ENCODE measurements at regions not wholly inside any gene's neighbourhood (a gene's known extent, or its start where the extent isn't known, plus 50 kb on each side); places are given as distances from the start of the nearest gene placed in this dataset.

GRCh38 chr7:118039963-118040489 is 143.9 kb upstream of the LSM8 start:
- SMC1A ChIA-PET (ENCODE audit: uncharacterized antibody, unreplicated experiment), result interaction anchor here (0.9 kb wide), 1 partner anchor 150 kb away, joined by 3 read pairs; no protein-coding TSS in a partner anchor
- Histone ChIP-seq H3K36me3 (ENCODE audit: control insufficient read depth in 2 of 2, insufficient read depth in 2 of 2, low read length in 1 of 2) (no peaks in the 10 kb centered on the region), H3K27me3 (replicated peaks in 1 of 2; ENCODE audit: control insufficient read depth in 2 of 2, insufficient read depth in 2 of 2, low read length in 1 of 2) (no peaks in the 10 kb centered on the region), H3K4me2 (ENCODE audit: control insufficient read depth, insufficient read depth) (no peak overlapping the region), H3K9ac (ENCODE audit: control insufficient read depth, insufficient read depth, low read length) (no peak overlapping the region), H3K27ac (ENCODE audit: control insufficient read depth, insufficient read depth) (no peak overlapping the region), H3K79me2 (ENCODE audit: control insufficient read depth, insufficient read depth, low read length) (no peaks in the 10 kb centered on the region), H4K20me1 (ENCODE audit: control insufficient read depth, insufficient read depth) (no peaks in the 10 kb centered on the region), H3K9me3 (replicated peaks; ENCODE audit: control insufficient read depth, insufficient read depth, low read length) (no peaks in the 10 kb centered on the region), H3K4me1 (ENCODE audit: control insufficient read depth, insufficient read depth, low read length) (peaks cover 6% of the 10 kb centered on the region; the same call in 1 of the 2 replicates), H3K4me3 (no peak overlapping the region), H2AFZ (ENCODE audit: control insufficient read depth, low read depth, low read length) (no peak overlapping the region)
- ATAC-seq, result peak; percentile 33
- BruUV-seq (replicated peaks), result no TSS peak
- CTCF ChIA-PET, result interaction anchor here (0.7 to 1.3 kb wide), 2 partner anchors 11 to 81 kb away, joined by 3 read pairs; no protein-coding TSS in a partner anchor
- no peak for DNase-seq (ENCODE audit: low read depth, low spot score)
- intact Hi-C loops (cut with micrococcal nuclease; ENCODE audit: unreplicated experiment) (loop anchor here (5.0 kb wide), 1 partner anchor 142 kb away; the partner anchor contains the start of gene LSM8), in situ Hi-C loops (cut with MboI) (no loop called here)
- TF ChIP-seq RCOR1 (conservative IDR thresholded peaks at IDR 0.05; ENCODE audit: low read depth, low read length), result no peak
- TF ChIP-seq REST (IDR thresholded peaks at IDR 0.05; ENCODE audit: low read depth, low read length), result peak; percentile 66; the same call in 1 of the 2 replicates
- no peak for FAIRE-seq
- RAD21 ChIA-PET (ENCODE audit: unreplicated experiment), result interaction anchor here (0.6 to 1.3 kb wide), 2 partner anchors 24 to 65 kb away, joined by 3 read pairs; no protein-coding TSS in a partner anchor
- POLR2A ChIA-PET, result no interaction called here

GRCh38 chr7:118040562-118040961 is 143.4 kb upstream of the LSM8 start:
- peaks cover 6% of the 10 kb centered on the region; the same call in 1 of the 2 replicates for H3K4me1 ChIP-seq (ENCODE audit: control insufficient read depth, insufficient read depth, low read length)
- WGBS (ENCODE audit: insufficient coverage, insufficient replicate concordance, low lambda C conversion rate, missing lambda C conversion rate), result 0% methylated on average over 2 of the region's 2 CpGs
- H3K27ac ChIP-seq (ENCODE audit: control insufficient read depth, insufficient read depth), result no peak overlapping the region; the same call in 1 of the 2 replicates
- H3K4me3 ChIP-seq, result no peak overlapping the region
- SMC1A ChIA-PET (ENCODE audit: uncharacterized antibody, unreplicated experiment), result interaction anchor here (0.9 kb wide), 1 partner anchor 150 kb away, joined by 3 read pairs; no protein-coding TSS in a partner anchor
- H3K79me2 ChIP-seq (ENCODE audit: control insufficient read depth, insufficient read depth, low read length), result no peaks in the 10 kb centered on the region
- H3K9me3 ChIP-seq (replicated peaks; ENCODE audit: control insufficient read depth, insufficient read depth, low read length), result no peaks in the 10 kb centered on the region
- no peak overlapping the region for H3K9ac ChIP-seq (ENCODE audit: control insufficient read depth, insufficient read depth, low read length)
- H3K36me3 ChIP-seq (ENCODE audit: control insufficient read depth in 2 of 2, insufficient read depth in 2 of 2, low read length in 1 of 2), result no peaks in the 10 kb centered on the region
- no peak overlapping the region for H3K4me2 ChIP-seq (ENCODE audit: control insufficient read depth, insufficient read depth)
- RAD21 ChIA-PET (ENCODE audit: unreplicated experiment), result interaction anchor here (1.1 to 1.3 kb wide), 2 partner anchors 24 to 581 kb away, joined by 3 read pairs; no protein-coding TSS in a partner anchor
- no peaks in the 10 kb centered on the region for H3K27me3 ChIP-seq (replicated peaks in 1 of 2; ENCODE audit: control insufficient read depth in 2 of 2, insufficient read depth in 2 of 2, low read length in 1 of 2)
- BruUV-seq (replicated peaks), result no TSS peak
- ATAC-seq (peak; percentile 88), DNase-seq (ENCODE audit: low read depth, low spot score) (peak; percentile 25), FAIRE-seq (no peak)
- CTCF ChIA-PET, result interaction anchor here (0.7 to 1.3 kb wide), 3 partner anchors 12 to 81 kb away, joined by 3 read pairs; no protein-coding TSS in a partner anchor
- no peak overlapping the region for H2AFZ ChIP-seq (ENCODE audit: control insufficient read depth, low read depth, low read length)
- in situ Hi-C loops (cut with MboI) (no loop called here), intact Hi-C loops (cut with micrococcal nuclease; ENCODE audit: unreplicated experiment) (loop anchor here (5.0 kb wide), 1 partner anchor 142 kb away; the partner anchor contains the start of gene LSM8)
- POLR2A ChIA-PET, result no interaction called here
- no peaks in the 10 kb centered on the region for H4K20me1 ChIP-seq (ENCODE audit: control insufficient read depth, insufficient read depth)
- TF ChIP-seq NFYB (IDR thresholded peaks at IDR 0.05; ENCODE audit: insufficient read depth, low read depth, low read length) (no peak), DPF2 (IDR thresholded peaks at IDR 0.05) (peak; percentile 94), NR2F1 (conservative IDR thresholded peaks at IDR 0.05) (peak; percentile 88), STAT3 (IDR thresholded peaks at IDR 0.05; ENCODE audit: low read depth, low read length) (no peak), BCL11A (IDR thresholded peaks at IDR 0.05; ENCODE audit: low read depth, low read length) (peak; percentile 77; the same call in 1 of the 2 replicates), FOXM1 (IDR thresholded peaks at IDR 0.05; ENCODE audit: low read depth, low read length) (no peak), BCLAF1 (IDR thresholded peaks at IDR 0.05) (no peak), POLR2AphosphoS5 (IDR thresholded peaks at IDR 0.05; ENCODE audit: low read length) (no peak)
